ENCODE measurements at regions not wholly inside any gene's neighbourhood (a gene's known extent, or its start where the extent isn't known, plus 50 kb on each side); places are given as distances from the start of the nearest gene placed in this dataset.

DNA sequence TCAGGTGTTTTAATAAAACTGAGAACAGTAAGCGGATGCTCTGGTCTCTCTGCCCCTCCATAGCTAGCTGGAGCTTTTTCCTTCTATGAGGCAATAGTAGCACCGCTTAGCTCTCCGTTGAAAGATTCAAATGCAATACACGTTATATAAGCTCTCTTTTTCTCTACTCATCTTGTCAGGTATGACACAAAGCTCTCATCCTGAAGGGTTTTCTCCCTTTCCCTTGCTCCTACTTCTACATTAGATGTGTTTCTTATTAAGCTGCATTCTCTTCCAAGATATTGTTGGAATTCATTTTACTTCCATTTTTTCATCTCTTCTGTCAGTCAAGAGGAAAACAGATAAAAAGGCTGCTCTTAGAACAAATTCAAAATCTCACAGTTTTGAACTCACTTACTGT is 434.6 kb upstream of the DDX18 start:
- TF ChIP-seq, protein P1, sequence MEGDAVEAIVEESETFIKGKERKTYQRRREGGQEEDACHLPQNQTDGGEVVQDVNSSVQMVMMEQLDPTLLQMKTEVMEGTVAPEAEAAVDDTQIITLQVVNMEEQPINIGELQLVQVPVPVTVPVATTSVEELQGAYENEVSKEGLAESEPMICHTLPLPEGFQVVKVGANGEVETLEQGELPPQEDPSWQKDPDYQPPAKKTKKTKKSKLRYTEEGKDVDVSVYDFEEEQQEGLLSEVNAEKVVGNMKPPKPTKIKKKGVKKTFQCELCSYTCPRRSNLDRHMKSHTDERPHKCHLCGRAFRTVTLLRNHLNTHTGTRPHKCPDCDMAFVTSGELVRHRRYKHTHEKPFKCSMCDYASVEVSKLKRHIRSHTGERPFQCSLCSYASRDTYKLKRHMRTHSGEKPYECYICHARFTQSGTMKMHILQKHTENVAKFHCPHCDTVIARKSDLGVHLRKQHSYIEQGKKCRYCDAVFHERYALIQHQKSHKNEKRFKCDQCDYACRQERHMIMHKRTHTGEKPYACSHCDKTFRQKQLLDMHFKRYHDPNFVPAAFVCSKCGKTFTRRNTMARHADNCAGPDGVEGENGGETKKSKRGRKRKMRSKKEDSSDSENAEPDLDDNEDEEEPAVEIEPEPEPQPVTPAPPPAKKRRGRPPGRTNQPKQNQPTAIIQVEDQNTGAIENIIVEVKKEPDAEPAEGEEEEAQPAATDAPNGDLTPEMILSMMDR (IDR thresholded peaks at IDR 0.05; ENCODE audit: borderline replicate concordance, extremely low read depth, low read length, poor library complexity, severe bottlenecking) = no peak
- no peak for TF ChIP-seq EZH2 (IDR thresholded peaks at IDR 0.05; ENCODE audit: borderline replicate concordance, low read depth, low read length, severe bottlenecking)

All from DND-41 (cell line).